HCT116 (cell line): ENCODE measurements at regions not wholly inside any gene's neighbourhood (a gene's known extent, or its start where the extent isn't known, plus 50 kb on each side); places are given as distances from the start of the nearest gene placed in this dataset.

ENCODE experiments used
- ATAC-seq: fragments of 200-7000 bp; cut with Tn5 transposase; 2 replicates; pipeline ENCODE4 v1.9.1; 2020; ENCODE audit warnings: mild to moderate bottlenecking, moderate library complexity
- BruUV-seq: library from RNA; stranded (reverse); fragments of 400-500 nt; replicated peaks from 2 replicates; lab custom pipeline; 2021; lab: Mats Ljungman, UMichigan
- CTCF ChIA-PET: fragments of 300-600 bp; sonication (Branson Sonifier 250); formaldehyde crosslinking; loops from one replicate; lab custom pipeline; 2021; ENCODE audit warnings: antibody characterized with exemption; lab: Charles Lee
- POLR2A ChIA-PET: fragments of 300-600, 350-600 bp; sonication (Branson Sonifier 250); formaldehyde crosslinking; loops from one replicate; lab custom pipeline; 2021; ENCODE audit warnings: antibody characterized with exemption; lab: Charles Lee
- RAD21 ChIA-PET, 2 experiments: fragments of 300-600 bp; sonication (Branson Sonifier 250); formaldehyde crosslinking; loops; one replicate each; lab custom pipeline; 2023; ENCODE audit warnings: low total read pairs in 2 of 2; ENCODE audit not compliant: uncharacterized antibody in 2 of 2, unreplicated experiment in 2 of 2, low non-redundant PET in 1 of 2; lab: Charles Lee
- DNase-seq: peaks from one replicate; pipeline ENCODE4 v3.0.0-alpha.2; 2010; ENCODE audit warnings: low read depth, low spot score
- H2AFZ ChIP-seq: fragments of 200-600 bp; shearing (Covaris generic), sonication (generic); 2 replicates; pipeline ENCODE4 v1.6.1; 2017; ENCODE audit warnings: low read depth, mixed run types, mixed read lengths, antibody characterized with exemption, low read length; ENCODE audit not compliant: poor library complexity, severe bottlenecking
- H3K27ac ChIP-seq: 2 replicates; pipeline ENCODE4 v1.5.1; 2012; ENCODE audit warnings: low read depth, low read length
- H3K27me3 ChIP-seq: fragments of 200-600 bp; sonication (generic); 2 replicates; pipeline ENCODE4 v1.6.1; 2016; ENCODE audit warnings: mixed run types, low read length, mixed read lengths; ENCODE audit not compliant: insufficient read depth
- H3K36me3 ChIP-seq, 2 experiments: fragments of 200-500 bp in 1 of 2; fragments of 200-600 bp in 1 of 2; sonication (Bioruptor generic) in 1 of 2; sonication (generic) in 1 of 2; 2 replicates each; pipeline versions ENCODE4 v1.5.1 to v1.6.1; 2014 to 2016; ENCODE audit warnings: low read length in 2 of 2, inconsistent platforms in 1 of 2, mixed read lengths in 1 of 2, mixed run types in 1 of 2; ENCODE audit not compliant: insufficient read depth in 2 of 2, control insufficient read depth in 1 of 2
- H3K4me1 ChIP-seq, 2 experiments: fragments of 200-600 bp in 1 of 2; sonication (generic) in 1 of 2; 2 replicates each; pipeline versions ENCODE4 v1.5.1 to v1.6.1; 2012 to 2017; ENCODE audit warnings: low read length in 2 of 2, inconsistent platforms in 1 of 2, mild to moderate bottlenecking in 1 of 2, mixed read lengths in 1 of 2, mixed run types in 1 of 2, moderate library complexity in 1 of 2; ENCODE audit not compliant: insufficient read depth in 2 of 2, control insufficient read depth in 1 of 2
- H3K4me2 ChIP-seq: fragments of 200-600 bp; sonication (generic); 2 replicates; pipeline ENCODE4 v1.6.1; 2017; ENCODE audit warnings: mixed run types, low read length, mixed read lengths
- H3K4me3 ChIP-seq, 2 experiments: fragments of 200-600 bp in 1 of 2; sonication (generic) in 1 of 2; replicated peaks in 1 of 2; 2 replicates each; pipeline ENCODE4 v1.5.1; 2011 to 2016; ENCODE audit warnings: low read length in 2 of 2, control low read depth in 1 of 2, low read depth in 1 of 2, mild to moderate bottlenecking in 1 of 2, mixed read lengths in 1 of 2, mixed run types in 1 of 2
- H3K79me2 ChIP-seq: fragments of 200-600 bp; sonication (generic); 2 replicates; pipeline ENCODE4 v1.6.1; 2017; ENCODE audit warnings: mild to moderate bottlenecking, mixed run types, low read length, moderate library complexity, mixed read lengths; ENCODE audit not compliant: insufficient read depth
- H3K9ac ChIP-seq: fragments of 200-600 bp; sonication (generic); 2 replicates; pipeline ENCODE4 v1.6.1; 2016; ENCODE audit warnings: low read length, mixed read lengths
- H3K9me2 ChIP-seq: fragments of 200-600 bp; sonication (generic), shearing (Covaris generic); 2 replicates; pipeline ENCODE4 v1.6.1; 2017; ENCODE audit warnings: mixed run types, mild to moderate bottlenecking, moderate library complexity; ENCODE audit not compliant: insufficient read depth
- H3K9me3 ChIP-seq, 2 experiments: fragments of 200-500 bp in 1 of 2; fragments of 200-600 bp in 1 of 2; sonication (Bioruptor generic) in 1 of 2; sonication (generic) in 1 of 2; 2 replicates each; pipeline ENCODE4 v1.6.1; 2014 to 2017; ENCODE audit warnings: low read length in 2 of 2, mixed read lengths in 2 of 2, inconsistent platforms in 1 of 2, low read depth in 1 of 2, mild to moderate bottlenecking in 1 of 2, mixed run types in 1 of 2, moderate library complexity in 1 of 2; ENCODE audit not compliant: control insufficient read depth in 1 of 2, insufficient read depth in 1 of 2
- H4K20me1 ChIP-seq: fragments of 200-600 bp; sonication (generic), shearing (Covaris generic); 2 replicates; pipeline ENCODE4 v1.6.1; 2017; ENCODE audit warnings: mixed run types, mild to moderate bottlenecking, moderate library complexity; ENCODE audit not compliant: insufficient read depth
- CTCF ChIP-seq, 3 experiments: fragments of 200-600 bp in 1 of 3; sonication (generic) in 1 of 3; IDR thresholded peaks in 2 of 3; conservative IDR thresholded peaks in 1 of 3; 2 replicates each; pipeline ENCODE4 v1.5.1; 2012 to 2017; ENCODE audit warnings: low read depth in 2 of 3, low read length in 2 of 3, antibody characterized with exemption in 1 of 3, borderline replicate concordance in 1 of 3, control low read depth in 1 of 3, mild to moderate bottlenecking in 1 of 3, mixed read lengths in 1 of 3, mixed run types in 1 of 3, moderate library complexity in 1 of 3; ENCODE audit not compliant: insufficient read depth in 1 of 3
- EGR1 ChIP-seq: IDR thresholded peaks from 2 replicates; pipeline ENCODE4 v1.6.1; 2012; ENCODE audit warnings: low read depth
- ELF1 ChIP-seq: IDR thresholded peaks from 2 replicates; pipeline ENCODE4 v1.6.1; 2012; ENCODE audit warnings: low read depth, borderline replicate concordance
- EZH2 ChIP-seq: fragments of 200-600 bp; sonication (generic); IDR thresholded peaks from 2 replicates; pipeline ENCODE4 v1.6.1; 2017; ENCODE audit warnings: antibody characterized with exemption, mixed run types
- POLR2A ChIP-seq: IDR thresholded peaks from 2 replicates; pipeline ENCODE4 v1.7.0; 2011; ENCODE audit warnings: borderline replicate concordance; ENCODE audit not compliant: insufficient read depth, insufficient read length; ENCODE audit errors: extremely low read depth
- RAD21 ChIP-seq: IDR thresholded peaks from 2 replicates; pipeline ENCODE4 v1.6.1; 2012; ENCODE audit warnings: low read depth, mild to moderate bottlenecking
- TCF7L2 ChIP-seq: IDR thresholded peaks from 2 replicates; pipeline ENCODE4 v1.7.0; 2011; ENCODE audit warnings: borderline replicate concordance, inconsistent platforms; ENCODE audit not compliant: insufficient read depth, insufficient read length; ENCODE audit errors: extremely low read depth
- YY1 ChIP-seq: IDR thresholded peaks from 2 replicates; pipeline ENCODE4 v1.6.1; 2011; ENCODE audit warnings: low read length, low read depth, moderate library complexity, mild to moderate bottlenecking; ENCODE audit not compliant: insufficient replicate concordance; ENCODE audit errors: extremely low read depth
- ZBTB33 ChIP-seq: IDR thresholded peaks from 2 replicates; pipeline ENCODE4 v1.6.1; 2011; ENCODE audit warnings: mild to moderate bottlenecking, low read length, moderate library complexity; ENCODE audit not compliant: insufficient replicate concordance; ENCODE audit errors: extremely low read depth
- ZNF274 ChIP-seq: fragments of 200-500 bp; sonication (Bioruptor generic); IDR thresholded peaks from 2 replicates; pipeline ENCODE4 v1.6.1; 2014; ENCODE audit warnings: mild to moderate bottlenecking, low read depth, low read length, inconsistent platforms
- intact Hi-C: fragments of 100-400 bp; cut with micrococcal nuclease; formaldehyde crosslinking; loops from 2 replicates; pipeline ENCODE4 v1.10.0; 2022
- TF ChIP-seq, protein P1 (sequence below): IDR thresholded peaks from 2 replicates; pipeline ENCODE4 v1.6.1; 2012; ENCODE audit warnings: low read depth

DNA sequence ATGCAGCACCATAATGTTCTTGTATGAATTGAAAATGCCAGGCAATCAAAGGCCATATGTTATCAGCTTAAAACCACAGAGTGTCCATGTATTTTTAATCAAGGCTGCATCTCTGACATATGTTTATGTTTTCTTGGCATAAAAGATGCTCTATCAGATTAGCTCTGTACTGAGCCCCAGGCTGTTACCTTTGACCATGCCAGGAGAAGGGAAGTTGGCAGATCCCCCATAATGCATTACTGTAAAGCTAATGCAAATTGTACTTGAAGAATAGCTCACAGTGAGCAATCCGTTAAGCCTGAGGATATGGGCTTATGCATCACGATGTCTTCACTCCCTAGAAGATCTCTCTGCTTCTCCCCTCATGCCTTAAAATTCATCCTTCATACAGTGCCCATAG is 414.4 kb downstream of the BRINP1 start:
- Histone ChIP-seq H3K9me3 (peaks cover 6 to 23% of the 10 kb centered on the region in 2 experiments; a peak in 2 of 4 replicates), H3K27ac (no peak overlapping the region), H3K9me2 (no peaks in the 10 kb centered on the region), H3K4me2 (no peak overlapping the region), H3K36me3 (no peaks in the 10 kb centered on the region), H3K4me1 (no peaks in the 10 kb centered on the region), H2AFZ (no peak overlapping the region), H4K20me1 (no peaks in the 10 kb centered on the region), H3K4me3 (no peak overlapping the region), H3K27me3 (no peaks in the 10 kb centered on the region), H3K79me2 (no peaks in the 10 kb centered on the region), H3K9ac (no peak overlapping the region)
- BruUV-seq, result no TSS peak
- intact Hi-C loops, result no loop called here
- ChIA-PET RAD21 (no interaction called here), POLR2A (no interaction called here), CTCF (no interaction called here)
- ATAC-seq, result no peak
- DNase-seq, result no peak
- no peak for TF ChIP-seq EZH2
- no peak for TF ChIP-seq RAD21
- no peak for TF ChIP-seq ZNF274
- no peak for TF ChIP-seq ELF1
- TF ChIP-seq TCF7L2, result no peak
- TF ChIP-seq, protein P1, sequence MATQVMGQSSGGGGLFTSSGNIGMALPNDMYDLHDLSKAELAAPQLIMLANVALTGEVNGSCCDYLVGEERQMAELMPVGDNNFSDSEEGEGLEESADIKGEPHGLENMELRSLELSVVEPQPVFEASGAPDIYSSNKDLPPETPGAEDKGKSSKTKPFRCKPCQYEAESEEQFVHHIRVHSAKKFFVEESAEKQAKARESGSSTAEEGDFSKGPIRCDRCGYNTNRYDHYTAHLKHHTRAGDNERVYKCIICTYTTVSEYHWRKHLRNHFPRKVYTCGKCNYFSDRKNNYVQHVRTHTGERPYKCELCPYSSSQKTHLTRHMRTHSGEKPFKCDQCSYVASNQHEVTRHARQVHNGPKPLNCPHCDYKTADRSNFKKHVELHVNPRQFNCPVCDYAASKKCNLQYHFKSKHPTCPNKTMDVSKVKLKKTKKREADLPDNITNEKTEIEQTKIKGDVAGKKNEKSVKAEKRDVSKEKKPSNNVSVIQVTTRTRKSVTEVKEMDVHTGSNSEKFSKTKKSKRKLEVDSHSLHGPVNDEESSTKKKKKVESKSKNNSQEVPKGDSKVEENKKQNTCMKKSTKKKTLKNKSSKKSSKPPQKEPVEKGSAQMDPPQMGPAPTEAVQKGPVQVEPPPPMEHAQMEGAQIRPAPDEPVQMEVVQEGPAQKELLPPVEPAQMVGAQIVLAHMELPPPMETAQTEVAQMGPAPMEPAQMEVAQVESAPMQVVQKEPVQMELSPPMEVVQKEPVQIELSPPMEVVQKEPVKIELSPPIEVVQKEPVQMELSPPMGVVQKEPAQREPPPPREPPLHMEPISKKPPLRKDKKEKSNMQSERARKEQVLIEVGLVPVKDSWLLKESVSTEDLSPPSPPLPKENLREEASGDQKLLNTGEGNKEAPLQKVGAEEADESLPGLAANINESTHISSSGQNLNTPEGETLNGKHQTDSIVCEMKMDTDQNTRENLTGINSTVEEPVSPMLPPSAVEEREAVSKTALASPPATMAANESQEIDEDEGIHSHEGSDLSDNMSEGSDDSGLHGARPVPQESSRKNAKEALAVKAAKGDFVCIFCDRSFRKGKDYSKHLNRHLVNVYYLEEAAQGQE, result no peak
- TF ChIP-seq EGR1, result no peak
- TF ChIP-seq ZBTB33, result no peak
- TF ChIP-seq CTCF (IDR thresholded peaks at IDR 0.05 in 2 of 3, conservative IDR thresholded peaks at IDR 0.05 in 1 of 3; ENCODE audit: borderline replicate concordance in 1 of 3, insufficient read depth in 1 of 3, low read depth in 2 of 3, low read length in 2 of 3), result no peak
- TF ChIP-seq POLR2A, result no peak
- no peak for TF ChIP-seq YY1
